Keratinocyte (primary cell): ENCODE measurements at regions not wholly inside any gene's neighbourhood (a gene's known extent, or its start where the extent isn't known, plus 50 kb on each side); places are given as distances from the start of the nearest gene placed in this dataset.

Experiments used
- DNase-seq: peaks from one replicate; pipeline ENCODE4 v3.0.0-alpha.2; 2011; ENCODE audit warnings: low read depth, missing footprints, low spot score
- FAIRE-seq: peaks from 2 replicates; lab custom pipeline; 2011; peaks lifted over from hg19 to GRCh38; lab: Jason Lieb, UNC
- H2AFZ ChIP-seq: 2 replicates; pipeline ENCODE4 v1.6.0; 2012; ENCODE audit warnings: low read length, control low read depth, inconsistent platforms; ENCODE audit not compliant: control insufficient read depth
- H3K27ac ChIP-seq: 2 replicates; pipeline ENCODE4 v1.5.1; 2011; ENCODE audit warnings: low read length; ENCODE audit not compliant: control insufficient read depth, insufficient read depth
- H3K27me3 ChIP-seq: 3 replicates; pipeline ENCODE4 v1.6.0; 2011; ENCODE audit warnings: low read length; ENCODE audit not compliant: control insufficient read depth, insufficient read depth; ENCODE audit errors: extremely low read depth
- H3K36me3 ChIP-seq, 2 experiments: 2 replicates in 1 of 2; 3 replicates in 1 of 2; pipeline ENCODE4 v1.5.1; 2011; ENCODE audit warnings: low read length in 2 of 2, mild to moderate bottlenecking in 1 of 2; ENCODE audit not compliant: control insufficient read depth in 2 of 2, insufficient read depth in 2 of 2; ENCODE audit errors: extremely low read depth in 1 of 2
- H3K4me1 ChIP-seq: 3 replicates; pipeline ENCODE4 v1.5.1; 2011; ENCODE audit warnings: low read length; ENCODE audit not compliant: control insufficient read depth, insufficient read depth; ENCODE audit errors: extremely low read depth
- H3K4me2 ChIP-seq: 3 replicates; pipeline ENCODE4 v1.6.0; 2011; ENCODE audit warnings: low read depth, low read length; ENCODE audit not compliant: control insufficient read depth, insufficient read depth; ENCODE audit errors: extremely low read depth
- H3K4me3 ChIP-seq, 3 experiments: fragments of 200-600 bp in 1 of 3; sonication (generic) in 1 of 3; 2 replicates in 2 of 3; 3 replicates in 1 of 3; pipeline ENCODE4 v1.5.1; 2011 to 2016; ENCODE audit warnings: low read length in 3 of 3, mild to moderate bottlenecking in 3 of 3, control low read depth in 2 of 3, inconsistent platforms in 1 of 3, low read depth in 1 of 3, mixed read lengths in 1 of 3, mixed run types in 1 of 3, moderate library complexity in 1 of 3; ENCODE audit not compliant: control insufficient read depth in 2 of 3, insufficient read depth in 2 of 3; ENCODE audit errors: extremely low read depth in 1 of 3
- H3K79me2 ChIP-seq: 2 replicates; pipeline ENCODE4 v1.6.0; 2012; ENCODE audit warnings: low read length; ENCODE audit not compliant: control insufficient read depth, insufficient read depth
- H3K9ac ChIP-seq: 3 replicates; pipeline ENCODE4 v1.6.0; 2011; ENCODE audit warnings: low read length; ENCODE audit not compliant: control insufficient read depth, insufficient read depth; ENCODE audit errors: extremely low read depth
- H3K9me1 ChIP-seq: 3 replicates; pipeline ENCODE4 v1.6.0; 2011; ENCODE audit warnings: low read length; ENCODE audit not compliant: control insufficient read depth, insufficient read depth; ENCODE audit errors: extremely low read depth
- H3K9me3 ChIP-seq: 2 replicates; pipeline ENCODE4 v1.5.1; 2012; ENCODE audit warnings: low read depth, low read length; ENCODE audit not compliant: control insufficient read depth
- H4K20me1 ChIP-seq: 3 replicates; pipeline ENCODE4 v1.6.0; 2011; ENCODE audit warnings: low read length; ENCODE audit not compliant: control insufficient read depth, insufficient read depth; ENCODE audit errors: extremely low read depth
- EZH2 ChIP-seq: IDR thresholded peaks from one replicate; pipeline ENCODE4 v1.6.1; 2012; ENCODE audit warnings: inconsistent platforms, mild to moderate bottlenecking, low read length, moderate library complexity
- dilution Hi-C: fragments of 300-500 bp; cut with MboI; formaldehyde crosslinking; loops from one replicate; pipeline ENCODE4 v1.7.0; 2020; ENCODE audit warnings: low sequenced_read_pairs; ENCODE audit not compliant: extremely low pct_ligation_motif_present
- TF ChIP-seq, protein P1 (sequence below), 3 experiments: IDR thresholded peaks in 1 of 3; conservative IDR thresholded peaks in 1 of 3; optimal IDR thresholded peaks in 1 of 3; 2 replicates in 2 of 3; 3 replicates in 1 of 3; pipeline versions ENCODE3 to v1.5.1; 2011; ENCODE audit warnings: low read length in 3 of 3, mild to moderate bottlenecking in 3 of 3, moderate library complexity in 2 of 3, control low read depth in 1 of 3, inconsistent platforms in 1 of 3; ENCODE audit not compliant: insufficient read depth in 2 of 3; ENCODE audit errors: extremely low read depth in 1 of 3

DNA sequence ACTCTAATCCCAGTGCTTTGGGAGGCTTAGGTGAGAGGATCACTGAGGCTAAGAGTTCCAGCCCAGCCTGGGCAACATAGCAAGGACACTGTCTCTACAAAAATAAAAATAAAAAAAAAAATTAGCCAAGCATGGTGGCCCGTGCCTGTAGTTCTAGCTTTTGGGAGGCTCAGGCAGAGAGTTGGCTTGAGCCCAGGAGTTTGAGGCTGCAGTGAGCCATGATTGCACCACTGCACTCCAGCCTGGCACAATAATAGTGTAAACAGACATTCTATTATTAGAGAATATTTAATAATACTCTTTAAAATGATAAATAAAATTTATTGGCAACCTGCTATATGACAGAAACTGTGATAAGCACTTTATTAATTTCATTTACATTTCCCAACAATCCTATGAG is 908.9 kb downstream of the TUSC7 start:
- no peak for TF ChIP-seq EZH2
- TF ChIP-seq, protein P1, sequence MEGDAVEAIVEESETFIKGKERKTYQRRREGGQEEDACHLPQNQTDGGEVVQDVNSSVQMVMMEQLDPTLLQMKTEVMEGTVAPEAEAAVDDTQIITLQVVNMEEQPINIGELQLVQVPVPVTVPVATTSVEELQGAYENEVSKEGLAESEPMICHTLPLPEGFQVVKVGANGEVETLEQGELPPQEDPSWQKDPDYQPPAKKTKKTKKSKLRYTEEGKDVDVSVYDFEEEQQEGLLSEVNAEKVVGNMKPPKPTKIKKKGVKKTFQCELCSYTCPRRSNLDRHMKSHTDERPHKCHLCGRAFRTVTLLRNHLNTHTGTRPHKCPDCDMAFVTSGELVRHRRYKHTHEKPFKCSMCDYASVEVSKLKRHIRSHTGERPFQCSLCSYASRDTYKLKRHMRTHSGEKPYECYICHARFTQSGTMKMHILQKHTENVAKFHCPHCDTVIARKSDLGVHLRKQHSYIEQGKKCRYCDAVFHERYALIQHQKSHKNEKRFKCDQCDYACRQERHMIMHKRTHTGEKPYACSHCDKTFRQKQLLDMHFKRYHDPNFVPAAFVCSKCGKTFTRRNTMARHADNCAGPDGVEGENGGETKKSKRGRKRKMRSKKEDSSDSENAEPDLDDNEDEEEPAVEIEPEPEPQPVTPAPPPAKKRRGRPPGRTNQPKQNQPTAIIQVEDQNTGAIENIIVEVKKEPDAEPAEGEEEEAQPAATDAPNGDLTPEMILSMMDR (optimal IDR thresholded peaks at IDR 0.05 in 1 of 3, IDR thresholded peaks at IDR 0.05 in 1 of 3, conservative IDR thresholded peaks at IDR 0.05 in 1 of 3; ENCODE audit: extremely low read depth in 1 of 3, insufficient read depth in 2 of 3, low read length in 3 of 3), result no peak

DNA sequence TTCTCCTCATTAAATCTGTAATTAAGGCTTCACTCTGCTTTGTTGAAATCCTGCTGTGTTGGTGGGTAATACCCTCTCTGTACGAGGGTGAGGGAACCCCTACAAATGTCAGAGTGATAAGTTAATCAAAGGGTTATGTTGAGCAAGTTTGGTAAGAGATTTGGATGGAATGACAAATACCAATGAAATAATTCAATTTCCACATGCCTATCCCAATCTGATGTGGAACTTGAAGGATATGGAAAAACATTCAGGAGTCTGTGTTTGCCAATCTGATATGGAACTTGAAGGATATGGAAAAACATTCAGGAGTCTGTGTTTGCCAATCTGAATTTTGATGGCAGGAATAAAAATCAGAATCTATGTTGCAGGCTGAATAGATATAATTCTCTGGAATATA is 910.2 kb downstream of the TUSC7 start:
- dilution Hi-C loops, result no loop called here
- H3K9me3 ChIP-seq, result no peaks in the 10 kb centered on the region
- TF ChIP-seq, protein P1 (optimal IDR thresholded peaks at IDR 0.05 in 1 of 3, IDR thresholded peaks at IDR 0.05 in 1 of 3, conservative IDR thresholded peaks at IDR 0.05 in 1 of 3; ENCODE audit: extremely low read depth in 1 of 3, insufficient read depth in 2 of 3, low read length in 3 of 3), result no peak
- TF ChIP-seq EZH2, result no peak

More for the DNA sequence above, 908.9 kb downstream of the TUSC7 start:
- no peaks in the 10 kb centered on the region for H4K20me1 ChIP-seq
- no peak overlapping the region for H3K4me3 ChIP-seq
- no peaks in the 10 kb centered on the region for H3K36me3 ChIP-seq
- no peaks in the 10 kb centered on the region for H3K79me2 ChIP-seq
- no peaks in the 10 kb centered on the region for H3K9me1 ChIP-seq
- H3K27ac ChIP-seq, result no peak overlapping the region
- H3K9me3 ChIP-seq, result no peaks in the 10 kb centered on the region
- no peak overlapping the region for H3K9ac ChIP-seq
- no peak overlapping the region for H2AFZ ChIP-seq
- DNase-seq (no peak), FAIRE-seq (no peak)
- dilution Hi-C loops, result no loop called here
- H3K4me1 ChIP-seq, result peaks cover 11% of the 10 kb centered on the region
- no peak overlapping the region for H3K4me2 ChIP-seq
- H3K27me3 ChIP-seq, result no peaks in the 10 kb centered on the region

More for the DNA sequence above, 910.2 kb downstream of the TUSC7 start:
- DNase-seq, result no peak
- no peaks in the 10 kb centered on the region for H3K79me2 ChIP-seq
- peaks cover 11% of the 10 kb centered on the region for H3K4me1 ChIP-seq
- no peaks in the 10 kb centered on the region for H3K9me1 ChIP-seq
- H3K27me3 ChIP-seq, result no peaks in the 10 kb centered on the region
- FAIRE-seq, result no peak
- H3K4me2 ChIP-seq, result no peak overlapping the region
- H3K27ac ChIP-seq, result no peak overlapping the region
- no peaks in the 10 kb centered on the region for H4K20me1 ChIP-seq
- no peak overlapping the region for H3K4me3 ChIP-seq
- no peak overlapping the region for H3K9ac ChIP-seq
- H2AFZ ChIP-seq, result no peak overlapping the region
- no peaks in the 10 kb centered on the region for H3K36me3 ChIP-seq
